ENCODE measurements at regions not wholly inside any gene's neighbourhood (a gene's known extent, or its start where the extent isn't known, plus 50 kb on each side); places are given as distances from the start of the nearest gene placed in this dataset.

DNA sequence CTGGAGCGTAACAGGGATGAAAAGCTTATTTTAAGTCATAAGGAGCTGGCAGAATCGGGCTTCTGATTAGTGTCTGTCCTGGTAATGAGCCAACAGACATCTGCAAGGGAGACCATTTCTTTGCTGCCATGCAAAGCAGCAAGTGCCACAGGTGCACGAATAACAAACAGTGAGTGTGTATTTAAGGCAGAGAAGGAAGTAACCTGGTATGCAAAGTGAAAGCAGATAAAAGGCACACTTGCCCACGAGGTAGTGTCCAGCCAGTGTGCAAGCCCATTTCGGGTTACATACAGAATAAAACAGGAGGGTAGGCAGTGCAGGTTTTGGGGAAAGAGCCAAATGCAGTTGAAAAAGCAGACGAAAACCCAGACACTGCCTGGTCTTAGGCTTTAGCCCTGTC, 1153.7 kb downstream of the SI start:
- DNase-seq: no peak

DNA sequence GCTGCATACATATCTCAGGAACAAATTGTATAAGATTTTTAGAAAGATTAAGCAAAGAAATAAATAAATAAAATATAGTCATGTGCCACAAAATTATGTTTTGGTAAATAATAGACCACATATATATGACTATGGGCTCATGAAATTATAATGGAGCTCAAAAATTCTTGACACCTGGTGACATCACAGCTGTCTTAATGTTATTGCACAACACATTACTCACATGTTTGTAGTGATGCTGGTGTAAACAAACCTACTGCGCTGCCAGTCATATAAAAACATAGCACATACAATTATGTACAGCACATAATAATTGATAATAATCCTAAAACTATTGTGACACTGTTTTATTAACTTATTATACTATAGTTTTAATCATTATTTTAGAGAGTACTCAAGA, 1159.1 kb downstream of the SI start:
- DNase-seq: no peak

DNA sequence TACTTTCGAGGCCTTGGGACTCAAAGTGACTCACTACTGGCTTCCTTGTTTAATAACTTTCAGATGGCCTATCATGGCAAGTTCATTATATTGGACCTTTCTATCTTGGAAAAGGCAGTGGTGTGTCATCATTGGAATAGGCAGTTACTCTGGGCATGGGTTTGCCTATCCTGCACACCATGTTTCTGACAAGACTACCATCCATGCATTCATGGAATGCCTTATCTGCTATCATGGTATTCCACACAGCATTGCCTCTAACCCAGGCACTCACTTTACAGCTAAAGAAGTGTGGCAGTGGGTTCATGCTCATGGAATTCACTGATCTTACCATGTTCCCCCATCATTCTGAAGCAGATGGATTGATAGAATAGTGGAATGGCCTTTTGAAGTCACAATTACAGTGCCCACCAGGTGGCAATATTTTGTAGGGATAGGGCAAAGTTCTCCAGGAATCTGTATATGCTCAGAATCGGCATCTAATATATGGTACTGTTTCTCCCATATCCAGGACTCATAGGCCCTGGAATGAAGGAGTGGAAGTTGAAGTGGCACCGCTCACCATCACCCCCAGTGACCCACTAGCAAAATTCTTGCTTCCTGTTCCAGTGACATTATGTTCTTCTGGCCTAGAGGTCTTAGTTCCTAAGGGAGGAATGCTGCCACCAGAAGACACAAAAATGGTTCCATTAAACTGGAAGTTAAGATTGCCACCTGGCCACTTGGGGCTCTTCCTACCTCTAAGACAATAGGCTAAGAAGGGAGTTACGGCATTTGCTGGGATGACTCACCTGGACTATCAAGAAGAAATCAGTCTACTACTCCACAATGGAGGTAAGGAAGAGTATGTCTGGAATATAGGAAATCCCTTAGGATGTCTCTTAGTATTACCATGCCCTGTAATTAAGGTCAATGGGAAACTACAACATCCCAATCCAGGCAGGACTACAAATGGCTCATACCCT, 1161.4 kb downstream of the SI start:
- DNase-seq: no peak

DNA sequence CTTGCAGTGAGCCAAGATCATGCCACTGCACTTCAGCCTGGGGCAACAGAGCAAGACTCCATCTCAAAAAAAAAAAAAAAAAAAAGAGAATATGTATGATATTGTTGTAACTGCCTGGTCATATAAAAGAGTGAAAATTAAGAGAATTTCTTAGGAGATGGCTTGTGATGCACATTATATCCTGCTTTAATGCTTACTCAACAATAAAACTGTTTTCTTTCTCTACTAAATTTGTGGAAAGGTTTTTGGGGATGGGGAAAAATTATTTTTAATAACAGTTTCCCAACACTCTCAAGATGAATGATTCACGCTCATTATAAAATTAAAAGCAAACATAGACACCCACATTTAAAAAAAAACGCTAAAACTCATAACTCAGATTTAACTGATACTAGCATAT, 1163.0 kb downstream of the SI start:
- no peak for DNase-seq

GRCh38 chr3:163914567-163914966, 1163.7 kb downstream of the SI start:
- DNase-seq: no peak

DNA sequence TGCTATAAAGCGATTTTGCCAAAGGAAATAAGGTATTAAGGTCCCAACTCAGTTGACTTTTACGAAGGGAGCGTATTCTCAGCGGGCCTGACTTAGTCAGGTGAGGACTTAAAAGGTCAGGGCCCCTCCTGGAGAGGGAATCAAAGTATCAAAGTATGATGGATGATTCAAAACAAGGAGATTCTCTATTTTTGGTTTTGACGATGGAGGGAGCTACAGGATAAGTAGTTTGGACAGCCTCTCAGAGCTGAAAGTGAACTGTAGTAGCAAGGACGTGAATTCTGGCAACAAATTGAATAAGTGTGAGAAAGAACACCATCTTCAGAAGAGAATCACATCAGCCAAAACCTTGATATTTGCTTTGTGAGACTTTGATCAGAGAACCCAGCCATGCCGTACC, 1186.5 kb downstream of the SI start:
- DNase-seq: no peak

DNA sequence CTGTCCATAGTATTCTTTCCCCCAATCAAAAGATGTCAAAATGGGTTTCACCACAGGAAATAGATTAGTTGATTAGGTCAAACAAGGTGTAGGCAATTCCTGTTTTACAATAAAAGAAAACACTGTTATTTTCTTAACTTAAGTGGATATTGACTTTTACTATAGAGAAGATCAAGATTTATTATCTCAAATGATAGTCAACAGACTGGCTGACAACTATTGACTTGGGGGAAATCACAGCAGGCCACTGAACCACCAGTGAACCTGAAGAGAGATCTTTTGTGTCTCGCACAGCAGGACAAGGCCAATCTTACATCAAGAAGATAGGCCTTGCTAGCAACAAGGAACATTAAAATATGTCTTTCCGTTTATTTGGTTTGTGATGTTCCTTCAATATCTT, 1187.6 kb downstream of the SI start:
- no peak for DNase-seq

GRCh38 chr3:163879172-163879571, 1199.1 kb downstream of the SI start:
- no peak for DNase-seq

GRCh38 chr3:163878396-163878795, 1199.9 kb downstream of the SI start:
- DNase-seq: no peak

DNA sequence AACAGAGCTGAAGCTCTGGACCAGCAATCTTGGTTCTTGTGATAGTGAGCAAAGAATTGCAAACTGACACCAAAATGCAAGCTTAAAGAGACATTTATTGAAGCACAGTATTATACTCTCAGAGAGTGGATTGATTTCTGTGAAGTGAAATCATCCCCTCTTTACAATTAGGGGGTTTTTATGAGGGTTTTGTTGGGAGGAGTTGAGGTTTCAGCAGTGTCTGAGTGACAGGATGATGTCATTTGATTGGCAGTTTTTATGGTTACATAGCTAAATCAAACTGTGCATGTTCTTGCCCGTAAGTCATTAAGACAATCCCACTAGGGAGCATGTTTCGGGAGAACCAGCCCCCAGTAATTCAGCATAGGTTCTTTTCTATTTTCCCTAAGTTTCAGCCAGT, 1200.5 kb downstream of the SI start:
- DNase-seq: no peak

- DNase-seq: no peak
These were observed 1215.2 kb downstream of the SI start for GRCh38 chr3:163863146-163863545.

- DNase-seq: no peak
These were observed 1226.1 kb downstream of the SI start for GRCh38 chr3:163852233-163852632.

- no peak for DNase-seq
These were observed 1239.5 kb downstream of the SI start for GRCh38 chr3:163838769-163839168.

DNA sequence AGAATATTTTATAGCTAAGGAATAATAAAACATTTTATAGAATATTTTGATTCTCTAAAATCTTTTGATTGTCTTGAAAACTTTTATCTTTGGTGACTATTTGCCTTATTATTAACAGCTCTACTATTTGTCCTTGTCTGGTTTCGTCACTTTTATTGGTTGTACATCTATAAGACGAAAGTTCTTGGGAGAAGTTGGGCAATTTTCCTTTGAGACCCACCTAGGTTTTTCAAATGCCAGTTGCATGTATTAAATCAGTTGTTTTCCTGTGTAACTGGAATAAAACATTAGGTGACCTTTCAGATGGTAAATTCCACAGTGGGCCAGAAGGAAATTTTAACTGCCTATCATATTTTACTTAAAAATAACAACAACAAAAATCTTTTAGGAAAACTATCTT, 1245.7 kb downstream of the SI start:
- no peak for DNase-seq

DNA sequence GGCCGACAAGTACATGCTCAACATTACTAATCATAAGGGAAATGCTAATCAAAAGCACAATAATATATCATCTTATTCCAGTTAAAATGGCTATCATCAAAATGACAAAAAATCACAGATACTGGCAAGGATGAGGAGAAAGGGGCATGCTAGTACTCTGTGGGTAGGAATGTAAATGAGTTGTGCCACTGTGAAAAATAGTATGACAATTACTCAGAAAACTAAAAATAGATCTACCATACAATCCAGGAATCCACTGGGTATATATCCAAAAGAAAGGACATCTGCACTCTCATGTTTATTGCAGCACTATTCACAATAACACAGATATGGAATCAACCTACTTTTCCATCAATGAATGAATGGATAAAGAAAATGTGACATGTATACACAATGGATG, 1256.5 kb downstream of the SI start:
- DNase-seq: no peak

GRCh38 chr3:163817015-163817414, 1261.3 kb downstream of the SI start:
- DNase-seq: no peak

DNA sequence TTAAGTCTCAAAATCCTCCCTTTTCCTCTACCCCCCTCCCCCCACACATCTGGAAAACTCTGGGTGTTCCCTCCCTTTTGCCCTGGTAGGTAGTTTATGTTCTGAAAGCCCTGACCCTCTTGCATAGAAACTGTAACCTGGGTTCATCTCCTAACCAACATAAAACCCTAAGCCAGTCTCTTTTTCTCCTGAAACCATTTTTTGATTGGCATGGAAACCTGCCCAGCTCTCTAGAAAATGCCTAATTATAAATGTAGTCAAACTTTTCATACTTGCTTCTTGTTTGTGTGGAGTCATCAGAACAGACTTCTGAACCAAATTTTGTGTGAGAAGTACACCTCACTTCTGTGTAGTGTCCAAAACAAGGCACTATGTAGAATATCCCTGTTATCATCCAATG, 1264.4 kb downstream of the SI start:
- DNase-seq: no peak

DNA sequence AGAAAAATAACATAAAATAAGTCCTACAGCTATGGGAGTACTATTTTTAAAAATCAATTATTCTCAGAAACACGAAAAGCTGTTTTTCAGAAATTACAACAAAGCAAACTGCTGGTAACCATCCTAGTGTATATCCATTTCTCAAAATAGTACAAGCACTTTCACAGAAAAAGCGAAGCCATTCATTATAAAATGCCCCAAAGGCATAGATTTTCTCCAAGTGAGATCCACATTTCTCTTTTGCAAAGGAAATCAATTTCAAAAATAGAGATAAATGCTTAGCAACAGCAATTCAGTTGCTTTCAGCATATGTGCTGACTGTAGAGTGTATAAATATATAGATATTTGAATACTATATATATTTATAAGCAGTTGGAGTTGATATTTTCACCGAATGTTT, 1266.3 kb downstream of the SI start:
- no peak for DNase-seq

- DNase-seq: no peak
These were observed 1268.7 kb downstream of the SI start for GRCh38 chr3:163809540-163809993.

- no peak for DNase-seq
These were observed 1291.9 kb downstream of the SI start for GRCh38 chr3:163786416-163786815.

GRCh38 chr3:163785693-163786092, 1292.6 kb downstream of the SI start:
- no peak for DNase-seq

DNA sequence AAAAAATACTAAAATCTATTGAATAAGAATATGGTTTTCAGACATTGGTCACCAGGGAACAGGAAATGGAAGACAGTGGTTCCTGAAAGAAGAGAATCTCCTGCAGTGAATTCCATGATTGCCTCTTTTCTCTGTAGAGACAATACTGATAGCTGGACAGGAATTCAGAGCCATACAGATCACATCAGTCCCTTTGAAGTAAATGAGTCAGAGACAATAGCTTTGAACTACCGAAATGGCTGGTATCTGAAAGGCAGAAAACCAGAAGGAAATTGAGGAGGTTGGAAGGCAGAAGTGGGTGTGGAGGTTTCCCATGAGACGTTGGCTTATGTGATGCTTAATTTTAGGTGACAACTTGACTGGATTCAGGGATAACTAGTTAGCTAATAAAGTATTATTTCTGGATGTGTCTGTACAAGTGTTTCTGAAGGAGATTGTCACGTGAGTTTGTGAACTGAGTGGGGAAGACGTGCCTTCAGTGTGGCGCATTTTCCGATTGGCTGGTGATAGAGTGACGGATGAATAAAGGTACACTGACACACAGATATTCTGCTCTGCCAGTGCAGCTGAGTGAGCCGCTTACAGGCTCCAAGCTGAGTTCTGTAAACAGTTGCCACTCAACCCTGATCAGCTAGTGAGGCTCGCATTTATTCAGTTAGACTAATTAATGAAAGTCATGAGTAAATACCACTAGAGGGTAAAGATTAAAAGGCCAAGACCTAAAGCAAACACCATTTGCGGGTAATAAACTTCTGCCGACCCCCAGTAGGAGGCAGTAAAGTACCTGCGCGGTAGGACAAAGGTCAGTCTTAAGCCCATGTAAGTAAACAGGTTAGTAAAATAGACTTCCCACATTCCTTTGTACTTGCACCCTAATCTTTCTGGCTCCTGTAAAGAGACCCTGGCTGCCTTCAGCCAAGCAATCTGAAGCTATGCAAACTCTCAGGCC, 1298.6 kb downstream of the SI start:
- no peak for DNase-seq

DNA sequence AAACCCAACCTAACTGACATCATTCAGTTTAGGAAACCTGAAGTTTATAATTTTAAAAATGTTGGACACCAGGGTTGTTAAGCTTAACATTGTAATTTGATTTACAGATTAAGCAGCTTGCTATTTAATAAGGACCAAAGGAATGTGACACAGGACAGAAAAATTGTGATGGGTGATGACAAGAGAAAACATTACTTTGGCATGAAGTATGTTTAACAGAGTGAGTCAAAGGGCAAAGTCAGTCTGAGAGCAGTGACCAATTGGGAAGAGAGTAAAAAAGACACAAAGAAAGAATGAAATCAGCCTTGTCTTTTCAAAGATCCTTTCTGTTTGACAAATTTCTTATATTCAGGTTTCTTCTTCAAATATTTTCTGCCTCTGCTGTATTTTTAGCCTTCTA, 1301.6 kb downstream of the SI start:
- DNase-seq: no peak

DNA sequence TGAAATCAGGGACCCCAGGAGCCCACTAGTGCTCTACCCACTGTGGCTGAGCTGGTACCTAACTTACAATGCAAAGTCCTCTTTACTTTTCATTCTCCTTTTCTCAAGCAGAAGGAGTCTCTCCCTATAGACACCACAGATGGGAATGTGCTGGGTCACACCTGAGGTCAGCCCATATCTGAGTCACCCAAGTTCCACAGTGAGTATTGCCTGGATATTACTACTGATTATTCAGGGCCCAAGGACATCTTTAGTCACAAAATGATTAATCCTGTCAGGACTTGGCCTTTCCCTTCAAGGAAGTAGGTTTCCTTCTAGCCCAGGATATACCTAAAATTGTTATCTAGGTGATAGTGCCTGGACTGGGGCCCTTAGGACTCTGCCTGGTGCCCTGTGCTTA, 1305.2 kb downstream of the SI start:
- no peak for DNase-seq
